ENCODE measurements at regions not wholly inside any gene's neighbourhood (a gene's known extent, or its start where the extent isn't known, plus 50 kb on each side); places are given as distances from the start of the nearest gene placed in this dataset.

- TF ChIP-seq POLR2A (IDR thresholded peaks at IDR 0.05) (no peak), CTCF (IDR thresholded peaks at IDR 0.05 in 4 of 5, conservative IDR thresholded peaks at IDR 0.05 in 1 of 5) (no peak)
These were observed 103.3 kb upstream of the RBPJ start for GRCh38 chr4:26217481-26217880.
